ENCODE measurements at regions not wholly inside any gene's neighbourhood (a gene's known extent, or its start where the extent isn't known, plus 50 kb on each side); places are given as distances from the start of the nearest gene placed in this dataset.

- no peaks in the 10 kb centered on the region for H3K36me3 ChIP-seq (ENCODE audit: control insufficient read depth, insufficient read depth, low read length)
- H3K27ac ChIP-seq (ENCODE audit: insufficient read depth, low read length) = no peak overlapping the region
- no peak overlapping the region for H3K9ac ChIP-seq (ENCODE audit: insufficient read depth, low read length)
- no peaks in the 10 kb centered on the region for H3K4me1 ChIP-seq (ENCODE audit: control insufficient read depth, extremely low read depth, insufficient read depth, low read length)
- no peaks in the 10 kb centered on the region for H3K79me2 ChIP-seq (ENCODE audit: control insufficient read depth, insufficient read depth, low read length)
- H3K9me3 ChIP-seq (ENCODE audit: control insufficient read depth, insufficient read depth, low read depth, low read length) = no peaks in the 10 kb centered on the region
- TF ChIP-seq EZH2 (IDR thresholded peaks at IDR 0.05; ENCODE audit: low read length, missing control alignments) = no peak
- TF ChIP-seq CTCF (conservative IDR thresholded peaks at IDR 0.05 in 1 of 2, IDR thresholded peaks at IDR 0.05 in 1 of 2; ENCODE audit: low read depth in 1 of 2, low read length in 2 of 2) = no peak
- no peak overlapping the region for H2AFZ ChIP-seq (ENCODE audit: low read length)
- H3K4me3 ChIP-seq (replicated peaks in 1 of 4; ENCODE audit: control extremely low read depth in 1 of 4, insufficient read depth in 1 of 4, low read depth in 3 of 4, low read length in 4 of 4) = no peak overlapping the region
- DNase-seq (ENCODE audit: low read depth in 2 of 2) = peak in 1 of 2 donors; percentile 64
- no peak overlapping the region for H3K4me2 ChIP-seq (ENCODE audit: extremely low read depth, insufficient read depth, low read length)
- no peaks in the 10 kb centered on the region for H4K20me1 ChIP-seq (ENCODE audit: control insufficient read depth, extremely low read depth, insufficient read depth, low read length)
- no peaks in the 10 kb centered on the region for H3K27me3 ChIP-seq (ENCODE audit: control insufficient read depth, insufficient read depth, low read length)
Measured at GRCh38 chr2:39949131-39949530, 170.1 kb upstream of the THUMPD2 start.

DNA sequence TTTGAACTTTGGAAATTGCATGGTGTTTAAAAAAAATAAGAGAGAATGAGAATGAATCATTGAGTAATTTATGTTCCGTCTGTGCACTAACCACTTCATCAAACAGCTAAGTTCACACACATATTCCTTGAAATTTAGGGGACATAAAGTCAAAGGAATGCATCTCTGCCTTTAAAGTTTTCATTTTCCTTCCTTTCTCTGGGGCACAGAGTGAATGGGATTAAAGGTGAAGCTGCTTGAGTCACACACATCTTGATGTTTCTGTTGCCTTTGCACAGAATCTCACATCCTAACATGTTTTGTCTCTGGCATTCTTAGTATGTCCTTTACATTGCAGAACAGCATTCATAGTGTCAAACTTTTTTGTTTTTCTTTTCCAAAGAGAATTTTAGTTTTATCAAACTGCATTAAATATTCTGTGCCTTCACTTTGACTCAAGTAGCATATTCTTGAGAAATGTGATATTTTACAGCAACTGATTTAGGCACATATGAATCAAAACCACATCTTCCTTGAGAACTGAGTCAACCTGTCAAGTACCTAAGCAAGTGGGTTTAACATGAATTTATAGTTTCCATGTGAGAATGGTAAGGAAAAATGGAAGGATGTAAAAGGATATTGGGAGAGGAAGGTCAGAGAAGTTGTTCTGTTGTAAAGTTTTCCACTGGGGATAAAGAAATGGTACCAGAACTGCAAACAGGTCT lies 169.1 kb upstream of the THUMPD2 start:
- Histone ChIP-seq H3K4me2 (ENCODE audit: extremely low read depth, insufficient read depth, low read length) (no peak overlapping the region), H3K27ac (ENCODE audit: insufficient read depth, low read length) (no peak overlapping the region), H3K9me3 (ENCODE audit: control insufficient read depth, insufficient read depth, low read depth, low read length) (no peaks in the 10 kb centered on the region), H4K20me1 (ENCODE audit: control insufficient read depth, extremely low read depth, insufficient read depth, low read length) (no peaks in the 10 kb centered on the region), H2AFZ (ENCODE audit: low read length) (no peak overlapping the region), H3K27me3 (ENCODE audit: control insufficient read depth, insufficient read depth, low read length) (no peaks in the 10 kb centered on the region), H3K79me2 (ENCODE audit: control insufficient read depth, insufficient read depth, low read length) (no peaks in the 10 kb centered on the region), H3K9ac (ENCODE audit: insufficient read depth, low read length) (no peak overlapping the region), H3K36me3 (ENCODE audit: control insufficient read depth, insufficient read depth, low read length) (no peaks in the 10 kb centered on the region), H3K4me1 (ENCODE audit: control insufficient read depth, extremely low read depth, insufficient read depth, low read length) (no peaks in the 10 kb centered on the region), H3K4me3 (replicated peaks in 1 of 4; ENCODE audit: control extremely low read depth in 1 of 4, insufficient read depth in 1 of 4, low read depth in 3 of 4, low read length in 4 of 4) (no peak overlapping the region)
- TF ChIP-seq CTCF (conservative IDR thresholded peaks at IDR 0.05 in 1 of 2, IDR thresholded peaks at IDR 0.05 in 1 of 2; ENCODE audit: low read depth in 1 of 2, low read length in 2 of 2) = no peak
- no peak for TF ChIP-seq EZH2 (IDR thresholded peaks at IDR 0.05; ENCODE audit: low read length, missing control alignments)
- DNase-seq (ENCODE audit: low read depth in 2 of 2) = peak; percentile 24 to 79

- H3K36me3 ChIP-seq (ENCODE audit: control insufficient read depth, insufficient read depth, low read length) = no peaks in the 10 kb centered on the region
- H3K79me2 ChIP-seq (ENCODE audit: control insufficient read depth, insufficient read depth, low read length) = no peaks in the 10 kb centered on the region
- H2AFZ ChIP-seq (ENCODE audit: low read length) = no peak overlapping the region
- no peak overlapping the region for H3K9ac ChIP-seq (ENCODE audit: insufficient read depth, low read length)
- no peaks in the 10 kb centered on the region for H3K4me1 ChIP-seq (ENCODE audit: control insufficient read depth, extremely low read depth, insufficient read depth, low read length)
- peak in 1 of 2 donors; percentile 40 for DNase-seq (ENCODE audit: low read depth in 2 of 2)
- no peak overlapping the region for H3K4me2 ChIP-seq (ENCODE audit: extremely low read depth, insufficient read depth, low read length)
- H3K4me3 ChIP-seq (replicated peaks in 1 of 4; ENCODE audit: control extremely low read depth in 1 of 4, insufficient read depth in 1 of 4, low read depth in 3 of 4, low read length in 4 of 4) = no peak overlapping the region
- no peaks in the 10 kb centered on the region for H3K9me3 ChIP-seq (ENCODE audit: control insufficient read depth, insufficient read depth, low read depth, low read length)
- H3K27me3 ChIP-seq (ENCODE audit: control insufficient read depth, insufficient read depth, low read length) = no peaks in the 10 kb centered on the region
- H3K27ac ChIP-seq (ENCODE audit: insufficient read depth, low read length) = no peak overlapping the region
- TF ChIP-seq CTCF (conservative IDR thresholded peaks at IDR 0.05 in 1 of 2, IDR thresholded peaks at IDR 0.05 in 1 of 2; ENCODE audit: low read depth in 1 of 2, low read length in 2 of 2) (no peak), EZH2 (IDR thresholded peaks at IDR 0.05; ENCODE audit: low read length, missing control alignments) (no peak)
- no peaks in the 10 kb centered on the region for H4K20me1 ChIP-seq (ENCODE audit: control insufficient read depth, extremely low read depth, insufficient read depth, low read length)
Measured at GRCh38 chr2:39947294-39948015, 168.4 kb upstream of the THUMPD2 start.

Measured in fibroblast of lung (primary cell).